ENCODE measurements at regions not wholly inside any gene's neighbourhood (a gene's known extent, or its start where the extent isn't known, plus 50 kb on each side); places are given as distances from the start of the nearest gene placed in this dataset.

GRCh38 chr2:198325359-198325758 lies 521.0 kb downstream of the PLCL1 start:
- Histone ChIP-seq H3K4me3 (ENCODE audit: low read length in 2 of 2) (no peak overlapping the region), H2AK5ac (ENCODE audit: low read depth, low read length) (no peak overlapping the region), H3K4ac (ENCODE audit: low read length) (no peak overlapping the region), H3K9ac (ENCODE audit: low read depth, low read length, poor library complexity) (no peak overlapping the region), H2BK15ac (ENCODE audit: low read length) (no peak overlapping the region), H3K27me3 (ENCODE audit: control insufficient read depth in 3 of 3, insufficient read depth in 3 of 3, low read depth in 1 of 3, low read length in 3 of 3) (no peaks in the 10 kb centered on the region), H3K4me1 (ENCODE audit: control insufficient read depth in 2 of 2, insufficient read depth in 1 of 2, low read depth in 1 of 2, low read length in 2 of 2) (no peaks in the 10 kb centered on the region), H2AFZ (ENCODE audit: low read length) (no peak overlapping the region), H3K36me3 (replicated peaks in 1 of 2; ENCODE audit: control insufficient read depth in 2 of 2, insufficient read depth in 2 of 2, low read length in 2 of 2) (no peaks in the 10 kb centered on the region), H4K91ac (ENCODE audit: low read depth, low read length, poor library complexity) (no peak overlapping the region), H2BK5ac (ENCODE audit: low read length) (no peak overlapping the region), H4K8ac (ENCODE audit: low read depth, low read length) (no peak overlapping the region), H2BK120ac (ENCODE audit: low read depth, low read length) (no peak overlapping the region), H2BK12ac (ENCODE audit: low read length) (no peak overlapping the region), H3K14ac (ENCODE audit: low read length) (no peak overlapping the region), H3K23ac (ENCODE audit: low read depth, low read length, poor library complexity) (no peak overlapping the region), H3K27ac (replicated peaks; ENCODE audit: low read length) (no peak overlapping the region), H3K4me2 (ENCODE audit: insufficient read depth, low read length, poor library complexity, severe bottlenecking) (no peak overlapping the region), H3K18ac (ENCODE audit: low read length) (no peak overlapping the region), H3K9me3 (replicated peaks in 1 of 2; ENCODE audit: control insufficient read depth in 2 of 2, insufficient read depth in 1 of 2, low read depth in 1 of 2, low read length in 2 of 2) (no peaks in the 10 kb centered on the region), H3K79me1 (ENCODE audit: low read depth, low read length) (no peaks in the 10 kb centered on the region)
- no peak for DNase-seq (ENCODE audit: low spot score)
- no CpG with 5 or more reads among the region's 2 CpGs for WGBS, 2 donors (ENCODE audit: extremely low coverage in 2 of 2, insufficient read length in 2 of 2, insufficient replicate concordance in 1 of 2)

DNA sequence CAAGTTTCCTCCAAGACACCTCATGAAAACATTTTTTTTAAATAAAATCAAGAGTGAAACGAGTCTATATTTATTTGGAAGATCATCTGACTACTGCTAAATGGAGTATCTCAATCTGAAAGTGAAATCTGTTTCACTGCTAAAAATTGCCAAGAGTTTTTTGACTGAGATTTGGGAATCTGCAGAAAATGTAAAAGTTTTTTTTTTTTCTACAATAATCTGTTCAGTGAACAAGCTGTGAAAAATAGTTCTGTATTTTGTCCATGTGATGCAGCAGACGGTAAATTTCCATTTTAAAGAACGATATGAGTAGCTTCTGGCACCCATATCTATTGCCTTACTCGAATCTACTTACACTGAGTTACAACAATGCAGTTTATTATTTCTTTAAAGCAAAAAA lies 519.7 kb downstream of the PLCL1 start:
- Histone ChIP-seq H3K27ac (replicated peaks; ENCODE audit: low read length) (no peak overlapping the region), H3K27me3 (ENCODE audit: control insufficient read depth in 3 of 3, insufficient read depth in 3 of 3, low read depth in 1 of 3, low read length in 3 of 3) (no peaks in the 10 kb centered on the region), H4K91ac (ENCODE audit: low read depth, low read length, poor library complexity) (no peak overlapping the region), H3K18ac (ENCODE audit: low read length) (no peak overlapping the region), H3K23ac (ENCODE audit: low read depth, low read length, poor library complexity) (no peak overlapping the region), H3K4me1 (ENCODE audit: control insufficient read depth in 2 of 2, insufficient read depth in 1 of 2, low read depth in 1 of 2, low read length in 2 of 2) (no peaks in the 10 kb centered on the region), H2BK12ac (ENCODE audit: low read length) (no peak overlapping the region), H2AFZ (ENCODE audit: low read length) (no peak overlapping the region), H2BK15ac (ENCODE audit: low read length) (no peak overlapping the region), H3K9ac (ENCODE audit: low read depth, low read length, poor library complexity) (no peak overlapping the region), H2AK5ac (ENCODE audit: low read depth, low read length) (no peak overlapping the region), H3K4me3 (ENCODE audit: low read length in 2 of 2) (no peak overlapping the region), H4K8ac (ENCODE audit: low read depth, low read length) (no peak overlapping the region), H3K9me3 (replicated peaks in 1 of 2; ENCODE audit: control insufficient read depth in 2 of 2, insufficient read depth in 1 of 2, low read depth in 1 of 2, low read length in 2 of 2) (no peaks in the 10 kb centered on the region), H3K4ac (ENCODE audit: low read length) (no peak overlapping the region), H2BK120ac (ENCODE audit: low read depth, low read length) (no peak overlapping the region), H3K79me1 (ENCODE audit: low read depth, low read length) (no peaks in the 10 kb centered on the region), H3K36me3 (replicated peaks in 1 of 2; ENCODE audit: control insufficient read depth in 2 of 2, insufficient read depth in 2 of 2, low read length in 2 of 2) (no peaks in the 10 kb centered on the region), H2BK5ac (ENCODE audit: low read length) (no peak overlapping the region), H3K4me2 (ENCODE audit: insufficient read depth, low read length, poor library complexity, severe bottlenecking) (no peak overlapping the region), H3K14ac (ENCODE audit: low read length) (no peak overlapping the region)
- no peak for DNase-seq (ENCODE audit: low spot score)
- no CpG with 5 or more reads among the region's 4 CpGs for WGBS, 2 donors (ENCODE audit: extremely low coverage in 2 of 2, insufficient read length in 2 of 2, insufficient replicate concordance in 1 of 2)

DNA sequence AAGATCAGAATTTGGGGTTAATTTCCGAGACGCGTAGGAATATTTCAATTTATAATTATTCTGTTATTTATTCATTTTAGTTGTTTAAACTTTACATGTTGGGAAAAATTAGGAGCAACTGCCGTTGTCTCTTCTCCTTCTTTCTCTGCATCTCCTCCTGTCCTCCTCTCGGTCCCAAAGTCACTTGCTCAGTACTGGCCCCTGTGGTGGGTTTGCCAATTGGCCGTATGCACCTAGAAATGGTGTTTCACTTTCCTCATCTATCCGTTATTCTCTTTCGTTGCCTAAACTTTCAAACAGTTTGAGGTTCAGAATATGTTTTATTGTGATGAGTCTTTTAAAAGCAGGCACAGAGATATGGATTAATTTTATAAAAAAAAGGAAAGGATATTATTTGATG lies 517.9 kb downstream of the PLCL1 start:
- no CpG with 5 or more reads among the region's 8 CpGs for WGBS, 2 donors (ENCODE audit: extremely low coverage in 2 of 2, insufficient read length in 2 of 2, insufficient replicate concordance in 1 of 2)
- H3K79me1 ChIP-seq (ENCODE audit: low read depth, low read length) = no peaks in the 10 kb centered on the region
- H3K18ac ChIP-seq (ENCODE audit: low read length) = no peak overlapping the region
- H3K27me3 ChIP-seq (ENCODE audit: control insufficient read depth in 3 of 3, insufficient read depth in 3 of 3, low read depth in 1 of 3, low read length in 3 of 3) = no peaks in the 10 kb centered on the region
- H3K9me3 ChIP-seq (replicated peaks in 1 of 2; ENCODE audit: control insufficient read depth in 2 of 2, insufficient read depth in 1 of 2, low read depth in 1 of 2, low read length in 2 of 2) = no peaks in the 10 kb centered on the region
- no peaks in the 10 kb centered on the region for H3K4me1 ChIP-seq (ENCODE audit: control insufficient read depth in 2 of 2, insufficient read depth in 1 of 2, low read depth in 1 of 2, low read length in 2 of 2)
- no peak for DNase-seq (ENCODE audit: low spot score)
- H3K36me3 ChIP-seq (replicated peaks in 1 of 2; ENCODE audit: control insufficient read depth in 2 of 2, insufficient read depth in 2 of 2, low read length in 2 of 2) = no peaks in the 10 kb centered on the region
- no peak overlapping the region for H2BK15ac ChIP-seq (ENCODE audit: low read length)
- no peak overlapping the region for H3K4me3 ChIP-seq (ENCODE audit: low read length in 2 of 2)
- H4K8ac ChIP-seq (ENCODE audit: low read depth, low read length) = no peak overlapping the region
- H2AFZ ChIP-seq (ENCODE audit: low read length) = no peak overlapping the region
- no peak overlapping the region for H3K23ac ChIP-seq (ENCODE audit: low read depth, low read length, poor library complexity)
- H3K4me2 ChIP-seq (ENCODE audit: insufficient read depth, low read length, poor library complexity, severe bottlenecking) = no peak overlapping the region
- H2BK5ac ChIP-seq (ENCODE audit: low read length) = no peak overlapping the region
- H2BK120ac ChIP-seq (ENCODE audit: low read depth, low read length) = no peak overlapping the region
- no peak overlapping the region for H2AK5ac ChIP-seq (ENCODE audit: low read depth, low read length)
- no peak overlapping the region for H4K91ac ChIP-seq (ENCODE audit: low read depth, low read length, poor library complexity)
- no peak overlapping the region for H2BK12ac ChIP-seq (ENCODE audit: low read length)
- H3K14ac ChIP-seq (ENCODE audit: low read length) = no peak overlapping the region
- H3K4ac ChIP-seq (ENCODE audit: low read length) = no peak overlapping the region
- H3K27ac ChIP-seq (replicated peaks; ENCODE audit: low read length) = no peak overlapping the region
- no peak overlapping the region for H3K9ac ChIP-seq (ENCODE audit: low read depth, low read length, poor library complexity)

DNA sequence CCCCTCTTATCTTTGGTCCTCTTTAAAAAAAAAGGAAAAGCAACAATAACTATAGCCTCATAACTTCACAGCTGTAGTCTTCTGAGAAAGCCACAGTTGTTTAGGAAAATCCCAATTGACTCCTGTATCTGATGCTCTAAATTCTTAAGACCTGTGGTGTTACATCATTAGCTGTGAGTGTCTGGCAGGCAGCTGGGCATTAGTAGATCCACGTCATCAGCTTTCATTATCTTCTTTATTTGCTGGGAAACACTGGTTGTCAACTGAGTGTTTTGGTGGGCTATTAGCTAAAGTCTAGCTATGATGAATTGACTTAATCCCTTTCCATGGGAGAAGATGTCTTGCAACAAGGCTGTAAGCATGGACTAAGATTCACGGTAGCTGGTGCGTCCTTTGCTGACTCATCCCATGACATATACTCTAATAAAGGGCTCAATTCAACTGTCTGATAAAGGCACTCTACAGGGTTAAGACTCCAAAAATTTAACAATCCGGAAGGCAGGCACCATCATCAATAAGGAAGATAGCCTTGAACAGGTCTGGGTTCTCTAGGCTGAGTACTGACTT lies 517.2 kb downstream of the PLCL1 start:
- DNase-seq (ENCODE audit: low spot score) = no peak
- H2BK15ac ChIP-seq (ENCODE audit: low read length) = no peak overlapping the region
- no peak overlapping the region for H2BK120ac ChIP-seq (ENCODE audit: low read depth, low read length)
- no peak overlapping the region for H3K4me2 ChIP-seq (ENCODE audit: insufficient read depth, low read length, poor library complexity, severe bottlenecking)
- no peaks in the 10 kb centered on the region for H3K79me1 ChIP-seq (ENCODE audit: low read depth, low read length)
- no peaks in the 10 kb centered on the region for H3K27me3 ChIP-seq (ENCODE audit: control insufficient read depth in 3 of 3, insufficient read depth in 3 of 3, low read depth in 1 of 3, low read length in 3 of 3)
- H3K4ac ChIP-seq (ENCODE audit: low read length) = no peak overlapping the region
- H3K23ac ChIP-seq (ENCODE audit: low read depth, low read length, poor library complexity) = no peak overlapping the region
- H2BK5ac ChIP-seq (ENCODE audit: low read length) = no peak overlapping the region
- no CpG with 5 or more reads among the region's 4 CpGs for WGBS, 2 donors (ENCODE audit: extremely low coverage in 2 of 2, insufficient read length in 2 of 2, insufficient replicate concordance in 1 of 2)
- H3K36me3 ChIP-seq (replicated peaks in 1 of 2; ENCODE audit: control insufficient read depth in 2 of 2, insufficient read depth in 2 of 2, low read length in 2 of 2) = no peaks in the 10 kb centered on the region
- no peak overlapping the region for H2BK12ac ChIP-seq (ENCODE audit: low read length)
- no peak overlapping the region for H4K91ac ChIP-seq (ENCODE audit: low read depth, low read length, poor library complexity)
- H4K8ac ChIP-seq (ENCODE audit: low read depth, low read length) = no peak overlapping the region
- H2AK5ac ChIP-seq (ENCODE audit: low read depth, low read length) = no peak overlapping the region
- no peaks in the 10 kb centered on the region for H3K4me1 ChIP-seq (ENCODE audit: control insufficient read depth in 2 of 2, insufficient read depth in 1 of 2, low read depth in 1 of 2, low read length in 2 of 2)
- no peak overlapping the region for H3K27ac ChIP-seq (replicated peaks; ENCODE audit: low read length)
- no peak overlapping the region for H3K4me3 ChIP-seq (ENCODE audit: low read length in 2 of 2)
- no peak overlapping the region for H3K9ac ChIP-seq (ENCODE audit: low read depth, low read length, poor library complexity)
- no peak overlapping the region for H2AFZ ChIP-seq (ENCODE audit: low read length)
- H3K14ac ChIP-seq (ENCODE audit: low read length) = no peak overlapping the region
- H3K9me3 ChIP-seq (replicated peaks in 1 of 2; ENCODE audit: control insufficient read depth in 2 of 2, insufficient read depth in 1 of 2, low read depth in 1 of 2, low read length in 2 of 2) = no peaks in the 10 kb centered on the region
- no peak overlapping the region for H3K18ac ChIP-seq (ENCODE audit: low read length)
